ENCODE measurements at regions not wholly inside any gene's neighbourhood (a gene's known extent, or its start where the extent isn't known, plus 50 kb on each side); places are given as distances from the start of the nearest gene placed in this dataset.

- TF ChIP-seq GABPA (IDR thresholded peaks at IDR 0.05; ENCODE audit: borderline replicate concordance, insufficient read depth, low read length), result no peak
- no peak for TF ChIP-seq CTCF (IDR thresholded peaks at IDR 0.05; ENCODE audit: control extremely low read depth in 1 of 3, insufficient read depth in 1 of 3, low read depth in 1 of 3, low read length in 3 of 3)
- TF ChIP-seq ASH2L (IDR thresholded peaks at IDR 0.05; ENCODE audit: low read length), result no peak
Measured at GRCh38 chr9:80177949-80178480, 606.2 kb downstream of the TLE4 start.
